Hematopoietic multipotent progenitor cell treated with erythropoietin and hydrocortisone succinate and interleukin-3 and kit ligand, for 17 days (in vitro differentiated cells): ENCODE measurements at regions not wholly inside any gene's neighbourhood (a gene's known extent, or its start where the extent isn't known, plus 50 kb on each side); places are given as distances from the start of the nearest gene placed in this dataset.
"Not testable (repeated sequence)": the region's sequence is repeated elsewhere in the genome, so short reads cannot be mapped to it uniquely, and the experiment has no call there.

Experiments
- DNase-seq: peaks from one replicate; pipeline ENCODE4 v3.0.0-alpha.2; 2015; ENCODE audit warnings: low spot score

DNA sequence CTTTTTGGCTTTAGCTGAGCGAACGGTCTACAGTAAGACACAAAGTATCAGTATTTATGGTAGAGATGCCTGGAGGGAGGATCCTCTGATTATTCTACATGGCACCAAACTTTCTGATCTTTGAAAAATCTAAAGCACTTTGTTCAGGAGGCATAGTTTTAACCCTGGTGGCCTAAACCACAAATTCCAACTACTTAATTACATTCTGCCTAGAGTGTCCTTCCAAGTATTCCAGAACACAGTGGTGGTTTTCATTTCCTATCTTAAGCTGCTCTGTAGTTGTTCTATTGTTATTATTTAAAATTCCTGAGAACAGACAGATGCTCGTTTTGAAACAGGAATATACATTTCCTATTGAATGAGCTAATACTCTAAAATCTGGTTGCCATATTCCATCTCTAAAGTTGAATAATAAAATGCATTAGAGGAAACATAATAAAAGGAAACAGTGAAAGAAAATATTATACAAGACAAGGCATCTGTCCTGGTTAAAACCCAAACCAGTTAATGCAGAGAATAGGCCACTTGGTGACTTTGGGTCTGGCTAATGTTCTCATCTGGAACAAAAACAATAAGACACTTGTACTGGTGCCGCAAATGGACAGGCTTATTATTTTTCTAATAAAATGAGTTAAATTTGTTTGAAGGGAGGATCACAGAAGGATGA, 657.4 kb downstream of the SPRY1 start:
- DNase-seq = no peak

DNA sequence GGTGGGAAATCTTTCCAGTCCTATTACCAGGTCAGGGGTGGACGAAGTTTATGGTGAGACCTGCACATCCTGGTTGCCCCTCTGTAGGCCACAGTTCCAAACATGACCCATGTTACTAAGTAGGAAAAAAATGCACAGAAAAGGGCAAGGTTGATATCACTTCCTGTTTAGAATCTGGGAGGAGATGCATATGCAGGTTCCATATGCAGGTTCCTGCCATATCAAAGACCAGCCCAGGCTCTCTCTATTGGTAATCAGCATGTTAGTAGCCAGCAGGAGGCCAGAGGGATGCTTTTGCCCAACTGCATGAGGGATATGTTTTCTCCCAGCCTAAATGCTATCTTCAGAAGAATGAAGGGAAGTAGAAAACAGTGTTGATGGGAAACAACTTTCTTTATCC, 657.2 kb downstream of the ANKRD50 start:
- DNase-seq = no peak

DNA sequence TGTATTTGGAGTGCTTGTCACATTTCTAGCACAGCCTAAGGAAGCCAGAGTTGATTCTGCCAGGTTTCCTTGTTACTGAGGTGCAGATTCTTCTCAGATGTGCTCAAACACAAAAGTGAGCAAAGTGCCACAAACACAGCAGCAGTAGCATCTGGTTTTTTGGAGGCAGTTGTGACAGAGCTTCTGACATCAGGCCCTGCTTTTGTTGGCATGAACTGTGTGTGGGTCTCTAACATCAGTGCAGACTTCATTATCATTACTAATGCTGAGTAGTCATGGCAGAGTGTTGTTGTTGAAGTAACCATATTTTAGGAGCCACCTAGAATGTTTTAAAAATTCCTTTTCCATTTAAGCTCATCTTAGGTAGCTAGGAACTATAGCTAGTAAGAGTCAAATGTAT, 656.6 kb downstream of the ANKRD50 start:
- no peak for DNase-seq

DNA sequence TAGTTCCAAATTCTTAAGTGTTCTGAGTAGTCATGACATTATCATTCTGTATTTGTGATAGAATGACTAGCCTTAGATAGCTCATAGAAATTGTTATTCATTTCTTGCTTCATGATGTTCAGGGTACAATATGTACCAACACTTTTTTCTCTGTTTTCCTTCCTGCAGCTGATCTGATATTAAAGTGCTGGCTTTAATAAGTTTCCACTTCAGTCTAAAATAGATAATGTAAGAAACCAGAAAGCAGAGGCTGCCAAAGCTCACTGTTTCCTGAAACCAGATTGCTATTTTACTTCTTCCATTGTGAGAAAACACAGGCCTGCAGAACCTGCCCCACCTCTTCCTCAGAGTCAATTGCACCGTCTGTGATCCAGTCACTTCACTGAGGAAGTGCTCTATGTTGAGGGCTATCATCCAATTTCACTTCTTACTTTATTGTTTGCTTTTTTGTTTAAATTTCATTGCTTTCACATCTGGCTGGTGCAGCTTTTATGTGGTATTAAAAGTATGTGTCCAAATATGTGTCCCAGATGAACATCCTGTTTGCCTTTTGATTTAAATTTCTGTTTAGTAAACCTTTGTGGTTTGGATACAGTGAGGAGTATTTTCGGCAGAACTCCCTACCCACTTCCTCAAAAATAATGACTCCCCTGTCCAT, 652.1 kb downstream of the ANKRD50 start:
- no peak for DNase-seq

DNA sequence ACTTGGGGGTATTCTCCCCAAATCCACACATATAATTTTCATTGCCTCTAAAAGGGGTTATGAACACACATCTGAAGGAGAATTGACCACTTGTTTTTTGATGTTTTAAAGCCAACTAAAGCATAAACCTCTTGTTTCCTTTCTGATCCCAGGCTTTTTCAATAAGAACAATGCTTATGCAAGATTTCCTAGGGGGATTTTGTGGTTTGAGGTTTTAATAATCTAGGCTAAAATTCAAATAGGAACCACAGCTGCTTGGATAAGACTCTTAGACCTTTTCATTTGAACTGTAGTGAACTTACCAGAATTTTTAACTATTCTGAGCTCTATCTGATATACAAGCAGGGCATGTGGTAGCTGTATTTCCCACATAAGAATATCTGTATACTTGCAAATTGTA, 651.1 kb downstream of the ANKRD50 start:
- no peak for DNase-seq

DNA sequence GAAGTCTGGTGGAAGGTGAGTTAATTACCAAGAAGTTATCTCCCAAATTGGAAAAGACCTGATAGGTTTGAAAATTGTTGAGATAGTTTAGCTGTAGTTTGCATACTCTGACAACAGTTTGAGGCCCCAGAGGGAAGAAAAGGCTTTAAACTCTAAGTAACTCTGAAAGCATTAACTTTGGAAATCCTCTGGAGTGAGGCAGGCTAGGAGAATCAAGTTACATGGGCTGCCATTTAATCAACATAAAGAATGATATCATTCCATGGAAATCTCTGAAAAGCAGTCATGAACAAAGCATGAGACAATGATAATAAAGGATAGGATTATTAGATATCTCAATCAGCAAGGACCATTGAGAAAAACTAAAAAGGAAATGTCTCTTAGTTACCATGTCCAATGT, 647.1 kb downstream of the ANKRD50 start:
- no peak for DNase-seq

DNA sequence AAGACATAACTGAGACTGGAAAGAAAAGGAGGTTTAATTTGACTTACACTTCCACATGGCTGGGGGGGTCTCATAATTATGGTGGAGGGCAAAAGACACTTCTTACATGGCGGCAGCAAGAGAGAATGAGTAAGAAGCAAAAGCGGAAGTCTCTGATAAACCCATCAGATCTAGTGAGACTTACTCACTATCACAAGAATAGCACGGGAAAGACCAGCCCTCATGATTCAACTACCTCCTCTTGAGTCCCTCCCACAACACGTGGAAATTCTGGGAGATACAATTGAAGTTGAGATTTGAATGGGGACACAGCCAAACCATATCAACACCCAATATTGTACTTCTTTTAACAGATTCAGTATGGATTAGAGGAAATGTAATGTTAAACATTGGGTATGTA, 646.6 kb downstream of the ANKRD50 start:
- DNase-seq = no peak

DNA sequence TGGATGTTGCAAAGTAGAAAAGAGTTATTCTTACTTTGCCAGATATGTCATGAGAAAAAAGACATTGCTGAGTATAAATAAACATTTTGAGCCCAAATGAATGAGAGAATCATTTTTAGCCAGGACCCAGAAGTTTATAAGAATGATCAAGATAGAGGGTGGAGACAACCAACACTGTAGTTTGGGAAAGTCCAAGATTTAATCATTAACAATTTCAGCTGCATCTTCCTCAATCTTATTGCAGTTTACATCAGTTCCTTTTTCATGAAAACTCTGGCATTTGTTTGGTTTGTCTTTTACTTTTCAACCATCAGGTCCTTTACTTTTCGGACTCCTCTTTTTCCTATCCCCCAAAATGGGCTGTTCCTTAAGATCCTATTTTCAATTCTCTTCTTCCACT, 645.9 kb downstream of the ANKRD50 start:
- DNase-seq = no peak

DNA sequence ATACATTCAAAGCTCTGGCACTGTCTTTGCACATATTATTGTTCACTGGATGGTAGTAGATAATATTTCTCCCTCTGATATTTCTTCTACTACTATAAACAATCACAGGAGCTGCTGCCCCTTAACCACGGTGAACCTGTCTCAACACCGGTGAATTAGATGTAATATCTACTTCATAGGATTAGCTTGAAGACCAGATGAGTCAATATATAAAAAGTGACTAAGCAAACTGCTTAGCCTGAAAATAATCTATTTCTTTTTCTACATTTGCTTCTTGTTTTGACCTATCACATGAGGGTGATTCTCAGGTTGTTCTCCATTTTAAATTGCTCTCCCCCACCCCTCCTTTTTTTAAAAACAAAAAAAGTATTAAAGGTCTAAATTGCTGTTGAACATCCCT, 645.5 kb downstream of the ANKRD50 start:
- no peak for DNase-seq

DNA sequence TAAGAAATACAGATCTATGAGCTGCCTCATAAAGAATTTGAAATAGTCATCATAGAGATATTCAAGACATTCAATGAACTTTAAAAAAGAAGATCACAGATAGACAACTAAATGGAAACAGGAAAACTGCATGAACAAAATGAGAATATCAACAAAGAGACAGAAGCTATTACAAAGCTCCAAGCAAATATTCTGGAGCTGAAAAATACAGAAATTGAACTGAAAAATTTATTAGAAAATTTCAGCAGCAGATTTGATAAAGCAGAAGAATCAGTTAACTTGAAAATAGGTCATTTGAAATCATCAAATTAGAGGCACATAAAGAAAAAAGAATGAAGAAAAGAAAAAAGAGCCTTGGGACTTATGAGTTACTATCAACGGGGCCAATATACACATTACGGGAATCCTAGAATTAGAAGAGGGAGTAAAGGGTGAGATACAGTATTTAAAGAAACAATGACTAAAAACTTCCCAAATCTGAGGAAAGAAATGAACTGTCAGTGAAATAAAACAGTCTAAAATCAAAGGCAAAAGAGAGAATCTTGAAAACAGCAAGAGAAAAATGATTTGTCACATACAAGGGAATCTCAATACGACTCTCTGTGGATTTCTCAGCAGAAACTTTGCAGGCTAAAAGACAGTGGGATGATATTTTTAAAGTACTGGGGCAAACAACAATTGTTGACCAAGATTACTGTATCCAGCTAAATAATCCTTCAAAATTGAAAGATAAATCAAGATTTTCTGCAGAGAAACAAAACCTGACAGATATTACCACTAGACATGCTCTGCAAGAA, 641.6 kb downstream of the ANKRD50 start:
- no peak for DNase-seq

DNA sequence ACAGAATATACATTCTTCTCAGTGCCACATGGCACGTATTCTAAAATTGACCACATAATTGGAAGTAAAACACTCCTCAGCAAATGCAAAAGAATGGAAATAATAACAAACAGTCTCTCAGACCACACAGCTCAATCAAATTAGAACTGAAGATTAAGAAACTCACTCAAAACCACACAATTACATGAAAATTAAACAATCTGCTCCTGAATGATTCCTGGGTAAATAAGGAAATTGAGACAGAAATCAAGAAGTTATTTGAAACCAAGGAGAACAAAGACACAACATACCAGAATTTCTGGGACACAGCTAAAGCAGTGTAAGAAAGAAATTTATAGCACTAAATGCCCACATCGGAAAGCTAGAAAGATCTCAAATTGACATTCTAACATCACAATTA, 637.3 kb downstream of the ANKRD50 start:
- not testable (repeated sequence) for DNase-seq

DNA sequence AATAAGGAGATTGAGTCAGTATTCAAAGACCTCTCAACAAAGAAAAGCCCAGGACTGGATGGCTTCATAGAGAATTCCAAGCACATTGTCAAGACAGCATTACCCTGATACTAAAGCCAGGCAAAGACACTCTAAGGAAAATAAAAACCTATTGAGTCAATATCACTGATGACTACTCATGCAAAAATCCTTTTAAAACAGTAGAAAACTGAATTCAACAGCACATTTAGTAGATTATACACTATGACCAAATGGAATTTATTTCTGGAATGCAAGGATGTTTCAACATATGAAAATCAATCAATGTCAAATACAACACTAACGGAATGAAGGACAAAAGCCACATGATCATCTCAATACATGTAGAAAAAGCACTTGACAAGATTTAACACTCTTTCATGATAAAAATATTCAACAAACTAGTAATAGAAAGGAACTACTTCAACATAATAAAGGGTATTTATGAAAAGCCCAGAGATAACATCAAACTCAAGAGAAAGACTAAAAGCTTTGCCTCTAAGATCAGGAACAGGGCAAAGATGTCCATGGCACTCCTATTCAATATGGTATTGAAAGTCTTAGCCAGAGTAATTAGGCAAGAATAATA, 633.3 kb downstream of the ANKRD50 start:
- DNase-seq = no peak

DNA sequence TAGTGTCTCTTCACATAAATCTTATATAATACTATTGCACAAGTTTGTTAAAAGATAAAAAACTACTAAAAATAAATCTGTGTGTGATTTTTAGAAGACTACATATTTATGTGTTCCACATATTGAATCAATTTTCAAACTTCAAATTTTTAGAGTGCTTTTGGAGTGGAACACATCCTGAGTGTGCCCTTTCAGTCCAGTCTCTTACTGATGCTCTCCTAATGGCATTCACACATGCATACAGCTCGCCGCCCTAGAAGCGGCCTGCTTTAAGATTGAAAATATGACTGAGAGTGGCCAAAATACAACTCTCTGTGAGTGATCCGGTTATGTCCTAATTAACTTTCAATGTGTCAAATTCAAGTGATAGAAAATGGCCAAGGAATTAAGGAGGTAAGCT, 628.8 kb downstream of the ANKRD50 start:
- DNase-seq = no peak

DNA sequence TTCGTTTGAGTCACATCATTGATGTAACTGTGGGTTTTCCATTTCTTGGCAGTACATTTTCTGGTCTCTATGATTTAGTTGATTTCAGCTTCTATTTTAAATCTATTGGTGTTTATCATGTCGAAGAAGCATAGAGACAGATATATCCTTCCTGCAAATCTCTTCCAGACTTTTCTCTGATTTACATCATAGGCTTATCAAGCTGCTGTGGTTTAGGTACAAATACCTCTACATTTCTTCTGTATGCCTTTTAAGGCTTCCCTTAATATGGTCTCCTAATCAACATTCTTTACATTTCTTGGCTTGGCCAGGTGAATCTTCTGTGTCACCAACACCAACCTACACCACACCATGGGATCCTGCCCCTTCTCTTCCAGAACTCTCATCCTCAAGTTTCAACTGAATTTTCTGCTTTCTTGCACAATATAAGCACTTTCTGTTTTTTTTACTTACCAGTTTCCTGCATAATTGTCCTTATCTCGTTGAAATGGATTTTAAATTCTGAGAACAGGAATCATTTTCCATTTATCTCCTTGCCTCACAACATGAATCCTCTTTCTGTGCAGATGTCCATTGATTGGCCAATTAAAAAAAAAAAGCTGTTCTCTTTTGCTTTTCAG, 626.9 kb downstream of the ANKRD50 start:
- DNase-seq = no peak

DNA sequence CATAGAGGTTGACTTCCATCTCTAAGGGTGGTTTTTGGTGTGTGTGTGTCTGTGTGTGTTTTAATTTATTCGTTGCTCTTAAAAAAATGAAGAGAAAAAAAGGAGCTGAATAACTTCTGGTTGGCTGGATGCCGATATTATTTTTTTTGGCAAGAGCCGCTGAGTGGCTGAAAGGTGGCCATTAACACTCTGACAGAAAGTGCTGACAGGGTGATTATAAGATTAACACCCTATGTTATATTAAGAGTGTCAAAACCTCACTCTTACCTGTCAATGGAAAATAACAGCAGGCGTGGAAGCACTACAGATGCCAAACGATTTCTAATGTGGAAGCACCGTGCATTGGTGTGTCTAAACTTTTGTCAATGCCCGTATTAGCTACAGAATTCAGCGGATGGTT, 622.5 kb downstream of the ANKRD50 start:
- no peak for DNase-seq

DNA sequence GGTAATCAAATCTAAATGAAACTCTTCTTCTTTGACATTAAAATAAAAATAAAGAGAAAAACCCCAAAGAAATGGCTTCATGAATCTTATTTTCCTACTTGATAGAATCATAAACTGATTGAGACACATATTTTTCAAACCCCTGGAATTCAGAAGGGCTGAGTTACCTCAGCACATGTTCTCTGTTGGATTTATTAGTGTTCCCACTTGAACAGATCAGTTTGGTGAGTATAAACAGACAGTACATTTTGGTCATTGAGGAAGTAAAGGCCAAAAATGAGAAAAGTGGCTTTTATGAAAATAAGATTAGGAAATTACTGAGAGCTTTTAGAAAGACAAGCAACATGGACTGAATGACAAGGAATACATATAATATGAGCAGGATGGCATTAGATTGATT, 620.4 kb downstream of the ANKRD50 start:
- no peak for DNase-seq

DNA sequence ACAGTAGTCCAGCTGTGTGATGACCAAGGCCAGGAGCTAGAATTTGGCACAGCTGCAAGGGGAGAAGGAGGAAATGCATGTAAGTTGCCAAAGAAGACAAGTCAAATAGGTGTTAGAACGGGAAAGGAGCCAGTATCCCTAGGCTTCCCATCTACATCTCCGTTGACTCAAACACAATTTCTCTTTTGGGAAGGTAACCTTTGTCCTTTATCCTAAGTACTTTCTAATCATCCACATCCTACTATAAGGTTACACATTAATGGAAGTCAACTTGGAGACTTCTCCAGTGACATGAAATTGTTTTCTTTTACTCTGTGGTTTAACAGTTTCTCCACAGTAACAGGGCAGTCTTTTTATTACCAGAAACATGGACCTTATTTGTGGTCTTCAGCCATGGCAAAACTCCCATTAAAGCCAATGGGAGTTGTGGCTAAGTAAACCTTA, 620.0 kb downstream of the ANKRD50 start:
- DNase-seq = no peak

DNA sequence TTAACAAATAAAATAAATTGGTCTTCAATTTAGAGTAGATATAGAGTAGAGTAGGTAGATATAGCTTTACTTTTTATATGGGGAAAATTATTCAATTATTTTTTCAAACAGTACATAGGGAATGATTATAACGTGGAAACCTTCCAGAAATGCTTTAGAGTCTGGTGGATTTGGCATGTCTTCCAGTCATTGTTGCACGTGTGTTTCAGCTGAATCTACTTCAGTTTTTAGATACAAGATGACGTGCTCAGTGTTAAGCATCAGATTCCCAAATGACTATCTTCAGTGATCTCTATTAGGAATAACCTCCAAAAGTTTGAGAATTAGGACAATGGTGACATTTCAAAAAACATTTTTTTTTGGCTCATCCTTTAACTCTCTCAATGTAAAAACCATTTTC, 616.9 kb downstream of the ANKRD50 start:
- DNase-seq = no peak

DNA sequence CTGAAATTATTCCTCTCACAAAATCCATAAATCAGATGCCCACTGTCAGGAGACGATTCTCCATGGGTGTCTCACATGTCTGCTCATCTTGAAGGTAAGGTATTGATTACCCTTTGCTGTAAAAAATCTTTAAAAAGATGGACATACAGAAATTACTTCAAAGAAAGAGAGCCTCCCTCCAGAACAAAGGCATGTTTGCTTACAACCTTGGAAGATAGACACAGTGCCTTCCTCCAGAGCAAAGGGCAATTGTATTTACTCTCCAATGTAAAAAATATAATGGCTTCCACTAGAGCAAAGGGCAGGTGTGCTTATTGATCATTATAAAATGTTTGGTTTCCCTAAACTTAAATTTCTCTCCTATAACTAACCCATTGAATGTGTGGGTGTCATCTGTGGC, 616.2 kb downstream of the ANKRD50 start:
- DNase-seq = no peak

DNA sequence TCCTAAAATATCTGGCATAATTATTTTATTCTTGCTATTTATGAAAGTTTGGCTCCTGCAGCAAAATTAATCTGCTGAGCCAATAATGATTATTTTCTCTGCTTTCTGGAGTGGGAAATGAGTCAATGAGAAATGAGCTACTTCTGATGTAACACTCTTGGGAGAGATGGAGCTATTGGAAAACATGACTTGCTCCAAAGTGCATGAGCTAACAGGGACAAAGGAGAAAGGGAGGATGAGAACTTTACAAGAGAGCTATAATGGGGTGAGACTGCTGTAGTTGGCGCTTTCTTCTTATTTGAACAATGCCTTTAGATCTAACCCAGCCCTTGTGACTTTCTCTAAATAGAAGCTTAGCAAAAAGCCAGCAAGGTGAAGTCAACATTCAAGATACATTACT, 615.1 kb downstream of the ANKRD50 start:
- DNase-seq = no peak

DNA sequence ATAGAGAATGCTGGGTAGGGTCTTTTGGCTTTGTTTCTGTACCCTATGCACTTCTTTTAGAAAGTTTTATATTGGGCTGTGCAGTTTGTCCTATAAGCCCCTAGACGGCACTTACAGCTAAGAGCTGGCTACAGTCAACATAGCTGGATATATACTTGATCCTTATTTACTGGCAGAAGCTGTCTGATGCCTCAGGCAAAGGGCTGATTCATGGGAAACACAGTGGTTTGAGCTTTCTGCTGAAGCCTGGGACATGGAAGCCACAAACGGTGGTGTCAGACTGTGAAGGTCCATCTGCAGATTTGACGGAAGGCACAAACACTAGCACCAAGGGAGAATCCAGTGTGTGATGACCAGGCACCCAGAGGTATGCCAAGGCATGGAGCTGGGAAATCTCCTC, 608.4 kb downstream of the ANKRD50 start:
- DNase-seq = no peak

DNA sequence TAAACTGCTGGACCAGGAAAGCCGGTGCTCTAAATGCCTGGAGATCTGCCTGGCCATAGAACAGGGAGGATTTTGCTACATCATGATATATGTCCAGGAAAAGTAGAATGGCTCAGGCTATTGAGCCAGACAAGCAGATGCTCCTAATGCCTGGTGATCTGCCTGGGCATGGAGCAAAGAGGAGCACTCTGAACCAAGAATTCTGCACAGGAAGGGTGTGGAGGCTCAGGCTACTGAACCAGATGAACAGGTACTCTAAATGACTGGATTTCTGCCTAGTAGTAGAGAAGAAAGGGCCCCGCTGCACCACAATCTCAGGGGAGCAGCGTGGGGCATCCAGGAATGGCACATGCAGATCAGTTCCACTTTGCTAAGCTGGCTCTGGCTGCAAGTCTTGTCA, 607.9 kb downstream of the ANKRD50 start:
- no peak for DNase-seq
